Neural cell (in vitro differentiated cells): ENCODE measurements at regions not wholly inside any gene's neighbourhood (a gene's known extent, or its start where the extent isn't known, plus 50 kb on each side); places are given as distances from the start of the nearest gene placed in this dataset.

Experiments
- H2AFZ ChIP-seq: fragments of 200-600, 300-800 bp; sonication (generic), shearing (Covaris generic); 2 replicates; pipeline ENCODE4 v1.6.0; 2014; ENCODE audit warnings: low read depth, mild to moderate bottlenecking, antibody characterized with exemption, low read length, moderate library complexity
- H3F3A ChIP-seq: fragments of 200-600 bp; shearing (Covaris generic); 2 replicates; pipeline ENCODE4 v1.6.1; 2016; ENCODE audit warnings: mild to moderate bottlenecking, moderate library complexity, mixed read lengths, antibody characterized with exemption, low read length; ENCODE audit not compliant: insufficient read depth, poor library complexity, severe bottlenecking
- H3K27ac ChIP-seq: fragments of 200-600, 300-800 bp; sonication (generic), shearing (Covaris generic); 2 replicates; pipeline ENCODE4 v1.5.1; 2014; ENCODE audit warnings: mild to moderate bottlenecking, low read length, moderate library complexity
- H3K27me3 ChIP-seq: fragments of 300-800, 200-600 bp; sonication (generic), shearing (Covaris generic); 2 replicates; pipeline ENCODE4 v1.6.0; 2014; ENCODE audit warnings: mild to moderate bottlenecking, low read depth, low read length, moderate library complexity; ENCODE audit not compliant: insufficient read depth
- H3K36me3 ChIP-seq: fragments of 300-800, 200-600 bp; sonication (generic), shearing (Covaris generic); 2 replicates; pipeline ENCODE4 v1.5.1; 2014; ENCODE audit warnings: mild to moderate bottlenecking, antibody characterized with exemption, low read length, moderate library complexity; ENCODE audit not compliant: insufficient read depth
- H3K4me2 ChIP-seq: fragments of 300-800, 200-600 bp; sonication (generic), shearing (Covaris generic); 2 replicates; pipeline ENCODE4 v1.6.0; 2014; ENCODE audit warnings: mild to moderate bottlenecking, low read length
- H3K4me3 ChIP-seq: fragments of 300-800, 200-600 bp; sonication (generic), shearing (Covaris generic); 2 replicates; pipeline ENCODE4 v1.5.1; 2014; ENCODE audit warnings: mild to moderate bottlenecking, low read length, moderate library complexity
- H3K79me2 ChIP-seq: fragments of 200-600 bp; shearing (Covaris generic); replicated peaks from 2 replicates; pipeline ENCODE4 v1.6.0; 2014; ENCODE audit warnings: mild to moderate bottlenecking, low read length, moderate library complexity; ENCODE audit not compliant: insufficient read depth
- H3K9ac ChIP-seq: fragments of 300-800, 200-600 bp; sonication (generic), shearing (Covaris generic); 2 replicates; pipeline ENCODE4 v1.6.1; 2016; ENCODE audit warnings: mild to moderate bottlenecking, low read length, mixed read lengths
- H3K9me2 ChIP-seq: fragments of 200-600 bp; shearing (Covaris generic); 2 replicates; pipeline ENCODE4 v1.6.1; 2016; ENCODE audit warnings: mild to moderate bottlenecking, low read length, mixed read lengths; ENCODE audit not compliant: insufficient read depth
- H3K9me3 ChIP-seq: fragments of 200-600, 300-800 bp; sonication (generic), shearing (Covaris generic); 2 replicates; pipeline ENCODE4 v1.6.1; 2016; ENCODE audit warnings: mild to moderate bottlenecking, mixed run types, low read length, moderate library complexity, mixed read lengths
- H4K20me1 ChIP-seq: fragments of 200-600 bp; shearing (Covaris generic); 2 replicates; pipeline ENCODE4 v1.6.1; 2016; ENCODE audit warnings: mild to moderate bottlenecking, mixed run types; ENCODE audit not compliant: insufficient read depth
- CTCF ChIP-seq: fragments of 450-650 bp; IDR thresholded peaks from 2 replicates; pipeline ENCODE4 v1.5.1; 2014; ENCODE audit warnings: antibody characterized with exemption, mild to moderate bottlenecking, moderate library complexity; ENCODE audit not compliant: poor library complexity, severe bottlenecking
- EP300 ChIP-seq: fragments of 450-650 bp; conservative IDR thresholded peaks from 2 replicates; pipeline ENCODE4 v1.6.1; 2014; ENCODE audit warnings: antibody characterized with exemption, mild to moderate bottlenecking, moderate library complexity; ENCODE audit not compliant: poor library complexity, severe bottlenecking
- EZH2 ChIP-seq: fragments of 200-600, 300-800 bp; shearing (Covaris generic), sonication (generic); IDR thresholded peaks from 2 replicates; pipeline ENCODE4 v1.6.1; 2014; ENCODE audit warnings: antibody characterized with exemption, low read length, borderline replicate concordance, mild to moderate bottlenecking; ENCODE audit not compliant: insufficient read depth, poor library complexity, severe bottlenecking
- MXI1 ChIP-seq: fragments of 450-650 bp; conservative IDR thresholded peaks from 2 replicates; pipeline ENCODE4 v1.6.1; 2014; ENCODE audit warnings: antibody characterized with exemption, mild to moderate bottlenecking; ENCODE audit not compliant: poor library complexity, severe bottlenecking
- POLR2AphosphoS5 ChIP-seq: IDR thresholded peaks from 2 replicates; pipeline ENCODE4 v1.6.1; 2012
- RAD21 ChIP-seq: fragments of 450-650 bp; conservative IDR thresholded peaks from 2 replicates; pipeline ENCODE4 v1.6.1; 2014; ENCODE audit warnings: antibody characterized with exemption, mild to moderate bottlenecking, moderate library complexity
- SMC3 ChIP-seq: fragments of 450-650 bp; conservative IDR thresholded peaks from 2 replicates; pipeline ENCODE4 v1.6.1; 2014; ENCODE audit warnings: antibody characterized with exemption, mild to moderate bottlenecking, moderate library complexity; ENCODE audit not compliant: poor library complexity
- TAF1 ChIP-seq: IDR thresholded peaks from 2 replicates; pipeline ENCODE4 v1.6.1; 2012; ENCODE audit warnings: low read depth
- TF ChIP-seq, protein P1 (sequence below): IDR thresholded peaks from 2 replicates; pipeline ENCODE4 v1.6.1; 2012; ENCODE audit warnings: borderline replicate concordance

DNA sequence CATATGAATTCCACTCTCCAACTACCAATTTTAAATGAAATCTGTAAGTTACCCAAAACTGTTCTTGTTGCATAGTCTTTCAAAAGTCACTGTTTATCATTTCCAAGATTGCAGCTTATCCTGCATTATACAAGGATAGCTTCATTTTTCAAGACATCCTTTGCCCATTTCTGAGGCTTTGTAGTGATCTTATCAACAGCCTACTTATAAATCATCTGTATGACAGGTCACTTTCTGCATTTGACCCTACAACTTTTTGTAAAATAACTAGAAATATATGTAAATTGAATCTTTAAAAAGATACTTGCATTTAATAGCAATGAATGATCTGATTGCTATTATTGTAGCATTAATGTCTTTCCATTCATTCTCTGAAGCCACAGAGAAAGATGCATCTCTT, 521.1 kb downstream of the UTRN start:
- Histone ChIP-seq H3K79me2 (no peaks in the 10 kb centered on the region), H2AFZ (no peak overlapping the region), H3K4me3 (no peak overlapping the region), H3F3A (no peaks in the 10 kb centered on the region), H3K27ac (no peak overlapping the region), H4K20me1 (no peaks in the 10 kb centered on the region), H3K4me2 (no peak overlapping the region), H3K27me3 (no peaks in the 10 kb centered on the region), H3K9ac (no peak overlapping the region), H3K9me3 (no peaks in the 10 kb centered on the region), H3K36me3 (no peaks in the 10 kb centered on the region), H3K9me2 (no peaks in the 10 kb centered on the region)
- no peak for TF ChIP-seq CTCF
- TF ChIP-seq EP300: no peak
- no peak for TF ChIP-seq POLR2AphosphoS5
- no peak for TF ChIP-seq RAD21
- no peak for TF ChIP-seq EZH2
- no peak for TF ChIP-seq TAF1

DNA sequence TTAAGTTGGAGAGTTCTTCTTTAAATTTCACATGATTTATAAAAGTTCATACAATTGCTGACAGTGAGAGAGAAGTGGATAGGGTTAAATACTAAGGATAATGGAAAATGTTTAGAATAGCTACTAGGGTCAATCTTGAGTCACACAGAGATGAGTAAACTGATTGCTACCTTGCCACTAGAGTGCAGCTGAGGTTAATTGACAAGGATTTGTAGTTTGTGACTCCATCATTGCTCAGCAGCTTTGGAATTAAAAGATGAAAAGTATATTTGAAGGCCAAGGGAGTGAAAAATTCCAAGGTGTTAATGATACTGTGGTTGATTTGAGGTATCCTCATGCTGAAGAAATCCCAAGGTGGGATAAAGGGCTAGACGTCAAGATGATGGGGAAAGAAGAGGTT, 524.0 kb downstream of the UTRN start:
- no peaks in the 10 kb centered on the region for H3K36me3 ChIP-seq
- TF ChIP-seq RAD21: no peak
- TF ChIP-seq POLR2AphosphoS5: no peak
- no peak for TF ChIP-seq MXI1
- no peak for TF ChIP-seq CTCF
- TF ChIP-seq, protein P1, sequence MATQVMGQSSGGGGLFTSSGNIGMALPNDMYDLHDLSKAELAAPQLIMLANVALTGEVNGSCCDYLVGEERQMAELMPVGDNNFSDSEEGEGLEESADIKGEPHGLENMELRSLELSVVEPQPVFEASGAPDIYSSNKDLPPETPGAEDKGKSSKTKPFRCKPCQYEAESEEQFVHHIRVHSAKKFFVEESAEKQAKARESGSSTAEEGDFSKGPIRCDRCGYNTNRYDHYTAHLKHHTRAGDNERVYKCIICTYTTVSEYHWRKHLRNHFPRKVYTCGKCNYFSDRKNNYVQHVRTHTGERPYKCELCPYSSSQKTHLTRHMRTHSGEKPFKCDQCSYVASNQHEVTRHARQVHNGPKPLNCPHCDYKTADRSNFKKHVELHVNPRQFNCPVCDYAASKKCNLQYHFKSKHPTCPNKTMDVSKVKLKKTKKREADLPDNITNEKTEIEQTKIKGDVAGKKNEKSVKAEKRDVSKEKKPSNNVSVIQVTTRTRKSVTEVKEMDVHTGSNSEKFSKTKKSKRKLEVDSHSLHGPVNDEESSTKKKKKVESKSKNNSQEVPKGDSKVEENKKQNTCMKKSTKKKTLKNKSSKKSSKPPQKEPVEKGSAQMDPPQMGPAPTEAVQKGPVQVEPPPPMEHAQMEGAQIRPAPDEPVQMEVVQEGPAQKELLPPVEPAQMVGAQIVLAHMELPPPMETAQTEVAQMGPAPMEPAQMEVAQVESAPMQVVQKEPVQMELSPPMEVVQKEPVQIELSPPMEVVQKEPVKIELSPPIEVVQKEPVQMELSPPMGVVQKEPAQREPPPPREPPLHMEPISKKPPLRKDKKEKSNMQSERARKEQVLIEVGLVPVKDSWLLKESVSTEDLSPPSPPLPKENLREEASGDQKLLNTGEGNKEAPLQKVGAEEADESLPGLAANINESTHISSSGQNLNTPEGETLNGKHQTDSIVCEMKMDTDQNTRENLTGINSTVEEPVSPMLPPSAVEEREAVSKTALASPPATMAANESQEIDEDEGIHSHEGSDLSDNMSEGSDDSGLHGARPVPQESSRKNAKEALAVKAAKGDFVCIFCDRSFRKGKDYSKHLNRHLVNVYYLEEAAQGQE: no peak
- no peak for TF ChIP-seq SMC3
- no peak for TF ChIP-seq TAF1
- no peak for TF ChIP-seq EP300
- TF ChIP-seq EZH2: no peak
- H3K9ac ChIP-seq: no peak overlapping the region
- no peaks in the 10 kb centered on the region for H3K9me2 ChIP-seq
- no peaks in the 10 kb centered on the region for H3K79me2 ChIP-seq
- H4K20me1 ChIP-seq: no peaks in the 10 kb centered on the region
- no peak overlapping the region for H3K27ac ChIP-seq
- no peak overlapping the region for H3K4me2 ChIP-seq
- H3K9me3 ChIP-seq: no peaks in the 10 kb centered on the region
- no peaks in the 10 kb centered on the region for H3K27me3 ChIP-seq
- H3F3A ChIP-seq: no peaks in the 10 kb centered on the region
- H3K4me3 ChIP-seq: no peak overlapping the region
- no peak overlapping the region for H2AFZ ChIP-seq
